B cell (primary cell): ENCODE measurements at regions not wholly inside any gene's neighbourhood (a gene's known extent, or its start where the extent isn't known, plus 50 kb on each side); places are given as distances from the start of the nearest gene placed in this dataset.

Experiments used
- ATAC-seq: fragments of 200-7000 bp; cut with Tn5 transposase; one replicate; pipeline ENCODE4 v1.10.0; 2021; ENCODE audit warnings: low read depth, mild to moderate bottlenecking, moderate number of reproducible peaks, moderate library complexity
- CTCF ChIA-PET: fragments of 350-600 bp; sonication (Branson Sonifier 250); formaldehyde crosslinking; loops from one replicate; lab custom pipeline; 2021; ENCODE audit warnings: antibody characterized with exemption, inconsistent platforms; lab: Charles Lee
- POLR2A ChIA-PET: fragments of 350-600 bp; sonication (Branson Sonifier 250); formaldehyde crosslinking; loops from one replicate; lab custom pipeline; 2021; ENCODE audit warnings: antibody characterized with exemption; lab: Charles Lee
- DNase-seq: peaks from one replicate; pipeline ENCODE4 v3.0.0; 2013
- H2AFZ ChIP-seq: 2 replicates; pipeline ENCODE4 v1.6.1; 2012; ENCODE audit warnings: mild to moderate bottlenecking, low read depth, low read length; ENCODE audit not compliant: insufficient read depth, poor library complexity, severe bottlenecking
- H3K27ac ChIP-seq, 2 donors: 1 replicate in 1 of 2; 2 replicates in 1 of 2; pipeline ENCODE4 v1.5.1; 2012 to 2013; ENCODE audit warnings: low read length in 2 of 2, mild to moderate bottlenecking in 2 of 2, moderate library complexity in 1 of 2
- H3K27me3 ChIP-seq, 4 experiments: fragments of 200-600 bp in 1 of 4; sonication (generic) in 1 of 4; replicated peaks in 1 of 4; 1 replicate in 2 of 4; 2 replicates in 2 of 4; pipeline versions ENCODE4 v1.6.1 to v1.7.0; 2013 to 2016; ENCODE audit warnings: low read length in 3 of 4, mild to moderate bottlenecking in 2 of 4, mixed read lengths in 1 of 4, moderate library complexity in 1 of 4; ENCODE audit not compliant: insufficient read depth in 4 of 4, control insufficient read depth in 3 of 4; ENCODE audit errors: control extremely low read depth in 1 of 4
- H3K36me3 ChIP-seq, 2 experiments: replicated peaks in 1 of 2; 1 replicate in 1 of 2; 2 replicates in 1 of 2; pipeline versions ENCODE4 v1.6.1 to v1.7.1; 2013; ENCODE audit warnings: low read length in 1 of 2; ENCODE audit not compliant: insufficient read depth in 2 of 2, control insufficient read depth in 1 of 2; ENCODE audit errors: control extremely low read depth in 1 of 2, extremely low read depth in 1 of 2
- H3K4me1 ChIP-seq, 2 donors: fragments of 200-600 bp in 1 of 2; sonication (generic) in 1 of 2; 1 replicate in 1 of 2; 2 replicates in 1 of 2; pipeline versions ENCODE4 v1.5.1 to v1.6.1; 2013 to 2017; ENCODE audit warnings: low read length in 2 of 2; ENCODE audit not compliant: control insufficient read depth in 2 of 2, insufficient read depth in 2 of 2
- H3K4me2 ChIP-seq: replicated peaks from 2 replicates; pipeline ENCODE3; 2012; ENCODE audit warnings: mild to moderate bottlenecking, low read depth, low read length; ENCODE audit not compliant: poor library complexity, severe bottlenecking
- H3K4me3 ChIP-seq, 5 experiments: fragments of 200-600 bp in 1 of 5; sonication (generic) in 1 of 5; 1 replicate in 3 of 5; 2 replicates in 2 of 5; pipeline versions ENCODE4 v1.5.1 to v1.7.0; 2011 to 2016; ENCODE audit warnings: low read length in 4 of 5, mild to moderate bottlenecking in 4 of 5, low read depth in 2 of 5, control low read depth in 1 of 5, moderate library complexity in 1 of 5; ENCODE audit not compliant: insufficient read depth in 1 of 5; ENCODE audit errors: control extremely low read depth in 1 of 5, extremely low read depth in 1 of 5
- H3K79me2 ChIP-seq: fragments of 200-600 bp; sonication (generic); one replicate; pipeline ENCODE4 v1.6.0; 2016; ENCODE audit warnings: low read length; ENCODE audit not compliant: control insufficient read depth, insufficient read depth
- H3K9ac ChIP-seq: fragments of 200-600 bp; sonication (generic); 2 replicates; pipeline ENCODE4 v1.6.1; 2017; ENCODE audit warnings: mild to moderate bottlenecking, low read length, moderate library complexity
- H3K9me3 ChIP-seq, 3 donors: one replicate each; pipeline versions ENCODE4 v1.6.1 to v1.7.1; 2013; ENCODE audit warnings: low read length in 2 of 3; ENCODE audit not compliant: control insufficient read depth in 2 of 3, insufficient read depth in 1 of 3; ENCODE audit errors: control extremely low read depth in 1 of 3
- H4K20me1 ChIP-seq: 2 replicates; pipeline ENCODE4 v1.6.0; 2012; ENCODE audit warnings: mild to moderate bottlenecking, low read length; ENCODE audit not compliant: insufficient read depth, control insufficient read depth, poor library complexity, severe bottlenecking
- H3K27ac Mint-ChIP-seq: one replicate; pipeline ENCODE4 v1.8.0; 2021; ENCODE audit warnings: mixed read lengths
- H3K27me3 Mint-ChIP-seq: one replicate; pipeline ENCODE4 v1.8.0; 2021; ENCODE audit warnings: mixed read lengths
- H3K4me1 Mint-ChIP-seq: one replicate; pipeline ENCODE4 v1.8.0; 2021; ENCODE audit warnings: mixed read lengths
- H3K4me3 Mint-ChIP-seq: one replicate; pipeline ENCODE4 v1.8.0; 2021; ENCODE audit warnings: mixed read lengths
- H3K9me3 Mint-ChIP-seq: one replicate; pipeline ENCODE4 v1.8.0; 2022; ENCODE audit warnings: mixed read lengths; ENCODE audit not compliant: insufficient read depth
- EZH2 ChIP-seq: IDR thresholded peaks from 2 replicates; pipeline ENCODE4 v1.6.1; 2012; ENCODE audit warnings: borderline replicate concordance, low read depth, mild to moderate bottlenecking, moderate library complexity, low read length; ENCODE audit not compliant: insufficient read depth, poor library complexity, severe bottlenecking
- WGBS: methylation state at CpG from one replicate; pipeline ENCODE4 v1.1.5; 2013; ENCODE audit warnings: missing lambda C conversion rate; ENCODE audit not compliant: insufficient coverage; 5-methylcytosine and 5-hydroxymethylcytosine counted together
- intact Hi-C: fragments of 100-400 bp; cut with micrococcal nuclease; formaldehyde crosslinking; loops from one replicate; pipeline ENCODE4 v1.10.0; 2022
- TF ChIP-seq, protein P1 (sequence below): fragments of 200-600 bp; IDR thresholded peaks from one replicate; pipeline ENCODE4 v1.8.0; 2022; ENCODE audit warnings: antibody characterized with exemption, mild to moderate bottlenecking

- no peak overlapping the region for H3K4me3 Mint-ChIP-seq
These were observed 263.6 kb downstream of the CD83 start for GRCh38 chr6:14380901-14381828.

More at GRCh38 chr6:14380901-14381828, 263.6 kb downstream of the CD83 start:
- Histone ChIP-seq H2AFZ (no peak overlapping the region), H3K79me2 (no peaks in the 10 kb centered on the region), H3K9ac (no peak overlapping the region), H4K20me1 (no peaks in the 10 kb centered on the region), H3K27ac (no peak overlapping the region), H3K36me3 (no peaks in the 10 kb centered on the region), H3K27me3 (no peaks in the 10 kb centered on the region), H3K9me3 (peaks cover 0 to 3% (median 0%) of the 10 kb centered on the region in 3 donors), H3K4me1 (peaks cover 42 to 43% of the 10 kb centered on the region in 2 donors), H3K4me3 (no peak overlapping the region), H3K4me2 (no peak overlapping the region)
- DNase-seq (no peak), ATAC-seq (no peak)
- H3K27ac Mint-ChIP-seq = no peak overlapping the region
- peaks cover 55% of the 10 kb centered on the region for H3K4me1 Mint-ChIP-seq
- no peaks in the 10 kb centered on the region for H3K9me3 Mint-ChIP-seq
- ChIA-PET CTCF (no interaction called here), POLR2A (interaction anchor here (0.6 kb wide), 1 partner anchor 110 kb away, joined by 10 read pairs; no protein-coding TSS in a partner anchor)
- TF ChIP-seq EZH2 = no peak
- TF ChIP-seq, protein P1, sequence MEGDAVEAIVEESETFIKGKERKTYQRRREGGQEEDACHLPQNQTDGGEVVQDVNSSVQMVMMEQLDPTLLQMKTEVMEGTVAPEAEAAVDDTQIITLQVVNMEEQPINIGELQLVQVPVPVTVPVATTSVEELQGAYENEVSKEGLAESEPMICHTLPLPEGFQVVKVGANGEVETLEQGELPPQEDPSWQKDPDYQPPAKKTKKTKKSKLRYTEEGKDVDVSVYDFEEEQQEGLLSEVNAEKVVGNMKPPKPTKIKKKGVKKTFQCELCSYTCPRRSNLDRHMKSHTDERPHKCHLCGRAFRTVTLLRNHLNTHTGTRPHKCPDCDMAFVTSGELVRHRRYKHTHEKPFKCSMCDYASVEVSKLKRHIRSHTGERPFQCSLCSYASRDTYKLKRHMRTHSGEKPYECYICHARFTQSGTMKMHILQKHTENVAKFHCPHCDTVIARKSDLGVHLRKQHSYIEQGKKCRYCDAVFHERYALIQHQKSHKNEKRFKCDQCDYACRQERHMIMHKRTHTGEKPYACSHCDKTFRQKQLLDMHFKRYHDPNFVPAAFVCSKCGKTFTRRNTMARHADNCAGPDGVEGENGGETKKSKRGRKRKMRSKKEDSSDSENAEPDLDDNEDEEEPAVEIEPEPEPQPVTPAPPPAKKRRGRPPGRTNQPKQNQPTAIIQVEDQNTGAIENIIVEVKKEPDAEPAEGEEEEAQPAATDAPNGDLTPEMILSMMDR = no peak
- WGBS = 86% methylated on average over 6 of the region's 11 CpGs
- intact Hi-C loops = no loop called here
- no peaks in the 10 kb centered on the region for H3K27me3 Mint-ChIP-seq
